ENCODE measurements at regions not wholly inside any gene's neighbourhood (a gene's known extent, or its start where the extent isn't known, plus 50 kb on each side); places are given as distances from the start of the nearest gene placed in this dataset.
A peak's percentile ranks its signal among the peaks of the same experiment; 100 is the strongest.

DNA sequence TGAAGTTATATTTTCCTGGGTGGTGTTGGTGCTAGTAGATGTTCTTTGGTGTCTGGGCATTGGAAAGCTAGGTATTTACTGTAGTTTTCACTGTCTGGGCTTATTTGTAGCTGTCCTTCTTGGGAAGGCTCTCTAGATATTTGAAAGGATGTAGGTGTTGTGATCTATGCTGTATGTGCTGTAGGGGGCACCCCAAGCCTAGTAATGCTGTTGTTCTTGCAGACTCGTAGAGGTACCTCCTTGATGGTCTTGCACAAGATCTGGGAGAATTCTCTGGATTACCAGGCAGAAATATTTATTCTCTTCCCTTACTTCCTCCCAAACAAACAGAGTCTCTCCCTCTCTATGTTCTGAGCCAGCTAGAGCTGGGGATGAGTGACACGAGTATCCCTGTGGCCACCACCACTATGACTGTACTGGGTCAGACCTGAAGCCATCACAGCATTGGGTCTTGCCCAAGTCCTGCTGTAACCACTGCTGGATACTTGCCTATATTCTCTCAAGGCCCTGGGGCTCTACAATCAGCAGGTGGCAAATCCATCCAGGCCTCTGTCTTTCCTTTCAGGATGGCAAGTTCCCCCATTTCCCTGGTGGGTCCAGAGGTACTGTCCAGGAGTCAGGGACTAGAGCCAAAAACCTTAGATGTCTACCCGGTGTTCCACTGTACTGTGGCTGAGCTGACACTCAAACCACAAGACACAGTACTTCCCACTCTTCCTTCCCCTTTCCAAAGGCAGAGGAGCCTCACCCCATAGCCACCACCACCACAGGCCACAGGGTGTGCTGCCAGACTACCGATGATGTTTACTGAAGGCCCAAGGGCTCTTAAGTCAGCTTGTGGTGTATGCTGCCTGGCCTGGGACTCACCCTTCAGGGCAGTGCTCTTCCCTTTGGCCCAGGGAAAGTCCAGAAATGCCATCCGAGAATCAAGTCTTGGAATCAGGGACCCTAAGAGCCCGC lies 195.2 kb upstream of the DPPA4 start:
- no peak overlapping the region for H3K4me3 ChIP-seq
- no peaks in the 10 kb centered on the region for H3K27me3 ChIP-seq
- H3K4me1 ChIP-seq, result no peaks in the 10 kb centered on the region
- FAIRE-seq (no peak), DNase-seq (peak in 3 of 6 donors; percentile 15 to 49 (median 36)), ATAC-seq (peak; percentile 53 to 82 (median 78))
- no peaks in the 10 kb centered on the region for H3K36me3 ChIP-seq
- intact Hi-C loops (cut with DNase I), result no loop called here
- TF ChIP-seq, protein P1, sequence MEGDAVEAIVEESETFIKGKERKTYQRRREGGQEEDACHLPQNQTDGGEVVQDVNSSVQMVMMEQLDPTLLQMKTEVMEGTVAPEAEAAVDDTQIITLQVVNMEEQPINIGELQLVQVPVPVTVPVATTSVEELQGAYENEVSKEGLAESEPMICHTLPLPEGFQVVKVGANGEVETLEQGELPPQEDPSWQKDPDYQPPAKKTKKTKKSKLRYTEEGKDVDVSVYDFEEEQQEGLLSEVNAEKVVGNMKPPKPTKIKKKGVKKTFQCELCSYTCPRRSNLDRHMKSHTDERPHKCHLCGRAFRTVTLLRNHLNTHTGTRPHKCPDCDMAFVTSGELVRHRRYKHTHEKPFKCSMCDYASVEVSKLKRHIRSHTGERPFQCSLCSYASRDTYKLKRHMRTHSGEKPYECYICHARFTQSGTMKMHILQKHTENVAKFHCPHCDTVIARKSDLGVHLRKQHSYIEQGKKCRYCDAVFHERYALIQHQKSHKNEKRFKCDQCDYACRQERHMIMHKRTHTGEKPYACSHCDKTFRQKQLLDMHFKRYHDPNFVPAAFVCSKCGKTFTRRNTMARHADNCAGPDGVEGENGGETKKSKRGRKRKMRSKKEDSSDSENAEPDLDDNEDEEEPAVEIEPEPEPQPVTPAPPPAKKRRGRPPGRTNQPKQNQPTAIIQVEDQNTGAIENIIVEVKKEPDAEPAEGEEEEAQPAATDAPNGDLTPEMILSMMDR (IDR thresholded peaks at IDR 0.05), result peak in 2 of 4 donors; percentile 11 to 25
- no peak overlapping the region for H3K27ac ChIP-seq
- H3K9me3 ChIP-seq, result no peaks in the 10 kb centered on the region
- 64 to 72% methylated on average over 6 of the region's 6 CpGs for WGBS, 2 donors

- Histone ChIP-seq H3K4me1 (no peaks in the 10 kb centered on the region), H3K27me3 (no peaks in the 10 kb centered on the region), H3K27ac (no peak overlapping the region), H3K9me3 (no peaks in the 10 kb centered on the region), H3K36me3 (no peaks in the 10 kb centered on the region), H3K4me3 (no peak overlapping the region)
- no peak for ATAC-seq
- FAIRE-seq, result no peak
- no peak for DNase-seq
- TF ChIP-seq, protein P1 (IDR thresholded peaks at IDR 0.05), result no peak
- intact Hi-C loops (cut with DNase I), result no loop called here
- WGBS, 2 donors, result 71 to 81% methylated on average over 10 of the region's 10 CpGs
Measured at GRCh38 chr3:109545746-109546145, 208.4 kb upstream of the DPPA4 start.

- no peaks in the 10 kb centered on the region for H3K9me3 ChIP-seq
- H3K27ac ChIP-seq, result no peak overlapping the region
- 46 to 50% methylated on average over 1 of the region's 1 CpG for WGBS, 2 donors
- no peaks in the 10 kb centered on the region for H3K4me1 ChIP-seq
- H3K4me3 ChIP-seq, result no peak overlapping the region
- TF ChIP-seq, protein P1 (IDR thresholded peaks at IDR 0.05), result no peak
- FAIRE-seq (peak; percentile 79), ATAC-seq (no peak), DNase-seq (no peak)
- intact Hi-C loops (cut with DNase I), result no loop called here
- no peaks in the 10 kb centered on the region for H3K36me3 ChIP-seq
- H3K27me3 ChIP-seq, result no peaks in the 10 kb centered on the region
Measured at GRCh38 chr3:109548192-109548938, 211.0 kb upstream of the DPPA4 start.

DNA sequence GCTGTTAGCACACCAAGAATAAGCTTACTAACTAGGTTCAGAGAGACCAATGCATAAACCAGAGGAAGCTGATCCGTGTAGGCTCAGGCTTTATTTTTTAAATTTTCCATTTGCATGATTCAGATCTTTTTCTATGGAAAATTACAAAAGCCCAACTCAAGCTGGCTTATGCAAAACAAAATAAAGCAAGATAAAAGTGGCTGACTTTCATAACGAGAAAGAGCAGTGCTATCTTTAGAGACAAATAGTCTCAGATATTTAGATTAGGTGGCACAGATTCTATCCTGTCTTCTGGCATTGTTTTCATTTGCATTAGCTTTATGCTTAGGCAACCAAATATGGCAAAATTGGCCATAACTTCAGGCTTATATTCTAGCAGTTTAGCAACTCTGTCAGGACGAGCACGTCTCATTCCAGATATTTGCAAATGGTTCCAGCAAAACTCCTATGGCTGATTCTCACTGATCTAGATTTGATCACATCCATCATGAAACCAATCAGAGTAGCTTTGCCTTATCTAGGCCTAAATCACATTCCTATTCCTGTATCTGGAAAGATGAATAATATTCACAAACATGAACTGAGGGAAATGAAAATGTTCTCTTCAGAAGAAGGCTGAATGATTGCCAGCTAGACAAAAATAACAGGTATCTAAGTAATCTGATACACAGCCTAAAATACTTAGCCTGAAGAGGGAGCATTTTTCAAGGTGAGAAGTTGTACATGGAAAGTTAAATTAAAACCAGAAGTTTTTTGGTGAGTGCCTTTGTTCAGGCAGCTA lies 216.4 kb upstream of the DPPA4 start:
- H3K4me3 ChIP-seq, result no peak overlapping the region
- no peaks in the 10 kb centered on the region for H3K36me3 ChIP-seq
- H3K9me3 ChIP-seq, result no peaks in the 10 kb centered on the region
- FAIRE-seq (no peak), DNase-seq (no peak), ATAC-seq (no peak)
- WGBS, 2 donors, result 42% methylated on average over 4 of the region's 4 CpGs
- H3K4me1 ChIP-seq, result no peaks in the 10 kb centered on the region
- TF ChIP-seq, protein P1 (IDR thresholded peaks at IDR 0.05), result no peak
- no peaks in the 10 kb centered on the region for H3K27me3 ChIP-seq
- H3K27ac ChIP-seq, result no peak overlapping the region
- intact Hi-C loops (cut with DNase I), result no loop called here

Data from pancreas (tissue), 10 donors.